SH-SY5Y (cell line): ENCODE measurements at regions not wholly inside any gene's neighbourhood (a gene's known extent, or its start where the extent isn't known, plus 50 kb on each side); places are given as distances from the start of the nearest gene placed in this dataset.

Source experiments
- GATA2 ChIP-seq: IDR thresholded peaks from 2 replicates; pipeline ENCODE4 v1.6.1; 2011; ENCODE audit warnings: mild to moderate bottlenecking, low read depth, low read length
- GATA3 ChIP-seq: IDR thresholded peaks from 2 replicates; pipeline ENCODE4 v1.6.1; 2011; ENCODE audit warnings: low read depth, mild to moderate bottlenecking, low read length, moderate library complexity

DNA sequence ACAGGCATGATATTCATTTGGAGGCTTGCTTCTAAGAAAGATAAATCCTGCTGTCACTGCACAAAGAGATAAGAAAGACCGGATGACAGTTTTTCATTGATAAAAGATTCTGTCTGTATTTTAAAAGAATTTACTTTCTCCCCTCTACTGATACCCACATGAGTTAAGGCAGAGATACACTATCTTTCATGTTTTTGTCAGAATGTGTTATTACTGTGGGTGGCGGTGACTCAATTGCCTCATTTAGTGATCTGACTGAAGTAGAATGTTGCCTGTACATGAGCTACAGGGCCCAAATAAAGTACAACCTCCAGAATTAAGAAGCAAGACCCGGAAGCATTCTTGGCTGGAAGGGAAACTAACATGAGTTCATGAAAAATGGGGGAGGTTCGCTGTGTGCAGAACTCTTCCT, 480.0 kb downstream of the SLC4A3 start:
- TF ChIP-seq GATA2 (no peak), GATA3 (no peak)
